ENCODE measurements at regions not wholly inside any gene's neighbourhood (a gene's known extent, or its start where the extent isn't known, plus 50 kb on each side); places are given as distances from the start of the nearest gene placed in this dataset.

DNA sequence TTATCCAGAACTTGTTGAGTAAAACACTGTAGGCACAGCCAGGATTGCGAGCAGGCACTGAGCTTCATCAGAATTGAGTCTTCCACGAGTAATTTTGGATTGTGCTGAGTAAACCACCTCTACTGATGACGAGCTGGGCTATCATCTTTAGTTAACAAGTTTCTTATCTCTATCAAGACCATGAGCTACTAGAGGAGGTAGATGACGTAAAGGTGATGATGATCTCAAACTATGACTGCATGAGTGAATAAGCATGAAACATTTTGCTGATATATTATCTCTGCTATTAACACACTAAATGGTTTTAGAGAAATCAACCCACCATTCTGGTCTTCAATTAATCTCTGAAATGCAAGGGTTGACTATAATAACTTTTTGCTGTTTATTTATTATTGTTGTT, 506.0 kb downstream of the GBE1 start:
- no peak overlapping the region for H3K27ac ChIP-seq (ENCODE audit: low read depth in 2 of 2, low read length in 2 of 2)
- no peaks in the 10 kb centered on the region for H3K36me3 ChIP-seq (ENCODE audit: control insufficient read depth in 2 of 2, insufficient read depth in 2 of 2, low read length in 2 of 2)
- no peaks in the 10 kb centered on the region for H3K27me3 ChIP-seq (ENCODE audit: control insufficient read depth in 2 of 2, insufficient read depth in 2 of 2, low read length in 2 of 2)
- no peak overlapping the region for H3K4me3 ChIP-seq (ENCODE audit: low read length in 2 of 2)
- no peaks in the 10 kb centered on the region for H3K4me1 ChIP-seq (ENCODE audit: control insufficient read depth in 2 of 2, insufficient read depth in 2 of 2, low read length in 2 of 2)
- H3K9ac ChIP-seq (ENCODE audit: low read depth in 1 of 2, low read length in 2 of 2): no peak overlapping the region
- no peaks in the 10 kb centered on the region for H3K9me3 ChIP-seq (ENCODE audit: control insufficient read depth in 2 of 2, low read length in 2 of 2)

DNA sequence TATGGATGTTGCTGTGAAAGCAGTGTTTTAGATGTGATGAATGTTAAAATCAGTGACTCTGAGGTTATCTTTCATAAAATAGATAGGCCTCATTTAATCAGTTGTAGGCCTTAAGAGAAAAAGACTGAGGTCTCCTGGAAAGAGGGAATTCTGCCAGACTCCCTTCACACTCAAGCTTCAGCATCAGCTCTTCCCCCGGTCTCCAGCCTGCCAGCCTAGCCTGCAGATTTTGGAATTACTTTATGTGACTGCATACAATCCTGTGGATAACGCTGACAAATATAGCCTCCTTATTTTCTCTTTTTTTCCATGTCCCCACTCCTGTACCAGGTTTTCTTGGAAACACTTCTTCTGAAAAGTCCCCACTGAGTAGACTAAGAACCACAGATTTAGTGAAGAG, 510.3 kb downstream of the GBE1 start:
- Histone ChIP-seq H3K27ac (ENCODE audit: low read depth in 2 of 2, low read length in 2 of 2) (no peak overlapping the region), H3K4me1 (ENCODE audit: control insufficient read depth in 2 of 2, insufficient read depth in 2 of 2, low read length in 2 of 2) (peaks cover 0 to 4% of the 10 kb centered on the region in 2 donors), H3K9ac (ENCODE audit: low read depth in 1 of 2, low read length in 2 of 2) (no peak overlapping the region), H3K9me3 (ENCODE audit: control insufficient read depth in 2 of 2, low read length in 2 of 2) (no peaks in the 10 kb centered on the region), H3K36me3 (ENCODE audit: control insufficient read depth in 2 of 2, insufficient read depth in 2 of 2, low read length in 2 of 2) (no peaks in the 10 kb centered on the region), H3K27me3 (ENCODE audit: control insufficient read depth in 2 of 2, insufficient read depth in 2 of 2, low read length in 2 of 2) (no peaks in the 10 kb centered on the region), H3K4me3 (ENCODE audit: low read length in 2 of 2) (no peak overlapping the region)

DNA sequence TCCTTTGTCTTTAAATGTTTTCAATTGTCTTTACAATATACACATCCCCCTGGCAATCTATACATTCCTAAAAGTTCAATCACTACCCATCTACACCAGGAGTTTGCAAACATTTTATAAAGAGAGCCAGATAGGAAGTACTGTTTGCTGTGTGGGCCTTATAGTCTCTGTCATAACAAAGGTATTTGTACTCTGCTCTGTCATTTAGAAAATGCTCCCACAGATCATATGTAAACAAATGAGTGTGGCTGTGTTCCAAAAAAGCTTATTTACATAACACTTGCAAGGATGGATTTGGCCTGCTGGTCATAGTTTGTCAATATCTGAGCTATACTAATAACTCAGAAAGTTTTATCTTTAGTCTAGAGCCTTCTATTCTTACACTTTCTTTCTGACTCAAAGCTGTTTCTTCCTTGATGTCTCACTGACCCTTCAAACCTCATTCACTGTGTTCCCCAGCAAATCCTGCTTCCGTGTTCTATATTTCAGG, 511.9 kb downstream of the GBE1 start:
- H3K4me3 ChIP-seq (ENCODE audit: low read length in 2 of 2): no peak overlapping the region
- H3K36me3 ChIP-seq (ENCODE audit: control insufficient read depth in 2 of 2, insufficient read depth in 2 of 2, low read length in 2 of 2): no peaks in the 10 kb centered on the region
- H3K27ac ChIP-seq (ENCODE audit: low read depth in 2 of 2, low read length in 2 of 2): no peak overlapping the region
- no peaks in the 10 kb centered on the region for H3K27me3 ChIP-seq (ENCODE audit: control insufficient read depth in 2 of 2, insufficient read depth in 2 of 2, low read length in 2 of 2)
- no peak overlapping the region for H3K9ac ChIP-seq (ENCODE audit: low read depth in 1 of 2, low read length in 2 of 2)
- peaks cover 0 to 4% of the 10 kb centered on the region in 2 donors for H3K4me1 ChIP-seq (ENCODE audit: control insufficient read depth in 2 of 2, insufficient read depth in 2 of 2, low read length in 2 of 2)
- no peaks in the 10 kb centered on the region for H3K9me3 ChIP-seq (ENCODE audit: control insufficient read depth in 2 of 2, low read length in 2 of 2)

DNA sequence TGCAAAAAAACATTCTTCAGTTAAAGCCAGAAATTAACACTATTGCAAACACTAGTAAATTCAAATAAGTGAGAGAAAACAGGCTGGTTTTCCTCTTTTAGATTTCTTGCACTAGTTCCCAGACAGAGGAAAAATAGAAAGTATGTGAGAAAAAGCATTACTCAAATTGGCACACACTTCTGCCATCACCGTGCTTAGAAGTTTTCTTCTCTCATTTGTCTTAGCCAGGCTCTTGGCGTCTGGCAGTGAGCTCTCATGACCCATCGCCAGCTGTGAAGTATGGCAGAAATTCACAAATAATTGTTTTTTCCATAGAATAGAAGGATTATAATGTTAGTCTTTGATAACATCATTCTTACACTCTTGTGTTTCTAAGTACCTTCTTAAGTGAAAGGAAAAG, 515.9 kb downstream of the GBE1 start:
- Histone ChIP-seq H3K4me3 (ENCODE audit: low read length in 2 of 2) (no peak overlapping the region), H3K9me3 (ENCODE audit: control insufficient read depth in 2 of 2, low read length in 2 of 2) (no peaks in the 10 kb centered on the region), H3K9ac (ENCODE audit: low read depth in 1 of 2, low read length in 2 of 2) (no peak overlapping the region), H3K36me3 (ENCODE audit: control insufficient read depth in 2 of 2, insufficient read depth in 2 of 2, low read length in 2 of 2) (no peaks in the 10 kb centered on the region), H3K27ac (ENCODE audit: low read depth in 2 of 2, low read length in 2 of 2) (no peak overlapping the region), H3K27me3 (ENCODE audit: control insufficient read depth in 2 of 2, insufficient read depth in 2 of 2, low read length in 2 of 2) (no peaks in the 10 kb centered on the region), H3K4me1 (ENCODE audit: control insufficient read depth in 2 of 2, insufficient read depth in 2 of 2, low read length in 2 of 2) (peaks cover 0 to 4% of the 10 kb centered on the region in 2 donors)

DNA sequence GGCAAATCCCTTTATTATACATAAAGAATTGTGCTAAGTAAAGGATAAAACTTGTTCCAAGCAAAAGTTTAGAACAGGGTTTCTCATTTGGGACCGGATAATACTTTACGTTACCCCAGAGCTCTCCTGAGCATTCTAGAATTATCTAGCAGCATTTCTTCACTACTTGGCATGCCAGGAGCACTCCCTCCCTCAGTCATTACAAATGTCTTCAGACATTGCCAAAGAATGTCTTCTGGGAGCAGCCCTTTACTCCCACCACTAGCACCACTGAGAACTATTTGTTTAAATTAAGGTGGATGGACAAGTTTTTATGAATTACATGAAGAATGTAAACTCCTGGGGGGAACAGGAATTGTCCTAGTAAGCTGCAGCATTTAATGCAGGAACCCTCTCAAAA, 516.4 kb downstream of the GBE1 start:
- peaks cover 0 to 4% of the 10 kb centered on the region in 2 donors for H3K4me1 ChIP-seq (ENCODE audit: control insufficient read depth in 2 of 2, insufficient read depth in 2 of 2, low read length in 2 of 2)
- no peak overlapping the region for H3K9ac ChIP-seq (ENCODE audit: low read depth in 1 of 2, low read length in 2 of 2)
- H3K4me3 ChIP-seq (ENCODE audit: low read length in 2 of 2): no peak overlapping the region
- no peaks in the 10 kb centered on the region for H3K36me3 ChIP-seq (ENCODE audit: control insufficient read depth in 2 of 2, insufficient read depth in 2 of 2, low read length in 2 of 2)
- H3K27ac ChIP-seq (ENCODE audit: low read depth in 2 of 2, low read length in 2 of 2): no peak overlapping the region
- no peaks in the 10 kb centered on the region for H3K27me3 ChIP-seq (ENCODE audit: control insufficient read depth in 2 of 2, insufficient read depth in 2 of 2, low read length in 2 of 2)
- no peaks in the 10 kb centered on the region for H3K9me3 ChIP-seq (ENCODE audit: control insufficient read depth in 2 of 2, low read length in 2 of 2)

DNA sequence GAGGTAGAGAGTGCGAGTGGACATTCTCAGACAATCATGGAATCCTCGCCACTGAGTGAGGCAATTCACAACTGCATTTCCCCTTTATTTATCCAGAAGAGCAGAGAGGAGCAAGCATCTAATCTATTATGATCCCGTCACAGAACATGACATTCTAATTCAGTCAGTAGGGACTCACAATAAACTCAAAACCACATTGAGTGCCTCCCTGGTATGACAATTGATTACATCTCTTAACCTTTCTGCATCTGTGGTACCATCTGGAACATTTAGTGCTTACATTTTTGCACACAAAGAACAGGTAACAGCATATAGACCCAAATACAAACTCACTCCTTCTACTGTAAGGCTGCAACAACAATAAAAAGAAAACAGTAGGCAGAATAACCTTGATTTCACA, 517.2 kb downstream of the GBE1 start:
- Histone ChIP-seq H3K4me1 (ENCODE audit: control insufficient read depth in 2 of 2, insufficient read depth in 2 of 2, low read length in 2 of 2) (peaks cover 0 to 2% of the 10 kb centered on the region in 2 donors), H3K27ac (ENCODE audit: low read depth in 2 of 2, low read length in 2 of 2) (no peak overlapping the region), H3K9me3 (ENCODE audit: control insufficient read depth in 2 of 2, low read length in 2 of 2) (no peaks in the 10 kb centered on the region), H3K4me3 (ENCODE audit: low read length in 2 of 2) (no peak overlapping the region), H3K27me3 (ENCODE audit: control insufficient read depth in 2 of 2, insufficient read depth in 2 of 2, low read length in 2 of 2) (no peaks in the 10 kb centered on the region), H3K36me3 (ENCODE audit: control insufficient read depth in 2 of 2, insufficient read depth in 2 of 2, low read length in 2 of 2) (no peaks in the 10 kb centered on the region), H3K9ac (ENCODE audit: low read depth in 1 of 2, low read length in 2 of 2) (no peak overlapping the region)

DNA sequence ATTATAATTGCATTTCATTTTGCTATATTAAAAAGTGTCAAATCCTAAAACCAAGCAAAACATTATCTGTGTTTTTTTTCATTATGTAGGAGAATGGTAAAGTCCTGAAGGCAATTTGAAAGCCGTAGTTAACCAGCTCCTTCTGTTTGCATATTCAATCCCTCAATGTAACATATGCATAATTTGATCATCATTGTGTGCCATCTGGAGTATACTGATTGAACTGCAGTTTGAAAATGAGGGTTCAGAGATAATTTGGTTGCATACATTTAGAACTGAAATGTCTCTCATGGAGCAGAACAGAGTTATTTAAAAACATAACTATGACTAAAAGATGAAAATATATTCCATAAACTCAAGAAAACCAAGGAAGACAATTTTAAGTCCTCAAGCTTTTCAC, 518.6 kb downstream of the GBE1 start:
- Histone ChIP-seq H3K27ac (ENCODE audit: low read depth in 2 of 2, low read length in 2 of 2) (no peak overlapping the region), H3K9ac (ENCODE audit: low read depth in 1 of 2, low read length in 2 of 2) (no peak overlapping the region), H3K36me3 (ENCODE audit: control insufficient read depth in 2 of 2, insufficient read depth in 2 of 2, low read length in 2 of 2) (no peaks in the 10 kb centered on the region), H3K9me3 (ENCODE audit: control insufficient read depth in 2 of 2, low read length in 2 of 2) (no peaks in the 10 kb centered on the region), H3K4me3 (ENCODE audit: low read length in 2 of 2) (no peak overlapping the region), H3K27me3 (ENCODE audit: control insufficient read depth in 2 of 2, insufficient read depth in 2 of 2, low read length in 2 of 2) (no peaks in the 10 kb centered on the region), H3K4me1 (ENCODE audit: control insufficient read depth in 2 of 2, insufficient read depth in 2 of 2, low read length in 2 of 2) (no peaks in the 10 kb centered on the region)

DNA sequence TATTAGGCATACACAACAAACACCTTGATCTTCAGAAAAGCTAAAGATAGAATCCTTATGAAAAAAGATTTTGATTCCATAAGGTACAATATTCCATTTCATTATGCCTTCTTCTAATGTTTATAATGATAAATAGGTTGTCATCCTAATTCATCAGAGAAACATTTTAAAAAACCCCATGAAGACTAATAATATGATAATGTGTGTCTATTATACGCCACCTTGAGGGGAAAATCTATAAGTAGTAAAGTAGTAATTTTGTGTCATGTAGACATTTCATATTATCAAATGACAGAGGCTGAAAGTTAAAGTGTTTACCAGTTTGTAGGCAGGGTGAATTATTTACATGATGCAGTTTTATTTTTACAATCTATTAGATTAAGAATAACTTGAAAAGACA, 524.3 kb downstream of the GBE1 start:
- Histone ChIP-seq H3K9ac (ENCODE audit: low read depth in 1 of 2, low read length in 2 of 2) (no peak overlapping the region), H3K4me3 (ENCODE audit: low read length in 2 of 2) (no peak overlapping the region), H3K4me1 (ENCODE audit: control insufficient read depth in 2 of 2, insufficient read depth in 2 of 2, low read length in 2 of 2) (no peaks in the 10 kb centered on the region), H3K36me3 (ENCODE audit: control insufficient read depth in 2 of 2, insufficient read depth in 2 of 2, low read length in 2 of 2) (no peaks in the 10 kb centered on the region), H3K27me3 (ENCODE audit: control insufficient read depth in 2 of 2, insufficient read depth in 2 of 2, low read length in 2 of 2) (no peaks in the 10 kb centered on the region), H3K27ac (ENCODE audit: low read depth in 2 of 2, low read length in 2 of 2) (no peak overlapping the region), H3K9me3 (ENCODE audit: control insufficient read depth in 2 of 2, low read length in 2 of 2) (no peaks in the 10 kb centered on the region)

DNA sequence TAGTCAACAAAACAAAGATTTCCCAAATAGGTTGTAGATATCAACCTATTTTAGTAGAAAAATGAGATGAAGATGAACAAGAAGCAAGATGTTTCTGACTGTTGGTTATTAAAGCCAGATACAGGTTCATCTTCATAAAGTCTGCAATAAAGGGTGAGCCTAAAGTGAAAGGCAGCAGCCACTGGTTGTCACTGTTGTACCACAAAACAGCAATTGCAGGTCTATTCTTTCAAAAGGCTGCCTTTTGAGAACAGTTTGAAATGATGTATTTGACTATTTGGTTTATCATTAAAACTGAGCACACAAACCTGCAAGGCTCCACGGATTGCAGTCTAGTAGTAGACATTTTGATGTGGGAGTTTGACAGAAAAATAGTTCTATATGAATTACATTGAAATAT, 543.4 kb downstream of the GBE1 start:
- H3K4me3 ChIP-seq (ENCODE audit: low read length in 2 of 2): no peak overlapping the region
- H3K27ac ChIP-seq (ENCODE audit: low read depth in 2 of 2, low read length in 2 of 2): no peak overlapping the region
- no peaks in the 10 kb centered on the region for H3K4me1 ChIP-seq (ENCODE audit: control insufficient read depth in 2 of 2, insufficient read depth in 2 of 2, low read length in 2 of 2)
- H3K27me3 ChIP-seq (ENCODE audit: control insufficient read depth in 2 of 2, insufficient read depth in 2 of 2, low read length in 2 of 2): no peaks in the 10 kb centered on the region
- H3K9me3 ChIP-seq (ENCODE audit: control insufficient read depth in 2 of 2, low read length in 2 of 2): no peaks in the 10 kb centered on the region
- no peak overlapping the region for H3K9ac ChIP-seq (ENCODE audit: low read depth in 1 of 2, low read length in 2 of 2)
- no peaks in the 10 kb centered on the region for H3K36me3 ChIP-seq (ENCODE audit: control insufficient read depth in 2 of 2, insufficient read depth in 2 of 2, low read length in 2 of 2)

DNA sequence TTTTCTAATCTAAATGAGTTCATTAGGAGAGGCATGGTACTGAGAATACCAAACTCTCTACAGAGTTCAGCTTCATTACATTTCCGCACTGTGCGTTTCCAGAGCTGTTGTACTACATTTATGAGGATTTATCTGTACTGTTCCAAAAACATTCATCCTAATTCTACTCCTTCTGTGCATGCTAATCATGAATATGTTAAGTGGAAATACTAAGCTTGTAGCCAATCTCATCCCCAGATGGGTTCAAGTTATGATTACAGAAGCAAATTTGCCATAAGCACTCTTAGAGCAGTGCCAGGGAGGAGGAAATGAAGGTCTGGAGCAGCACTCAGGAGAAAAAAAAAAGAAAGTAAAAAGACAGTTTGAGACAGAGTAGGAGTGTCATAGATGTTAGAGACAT, 544.3 kb downstream of the GBE1 start:
- H3K4me3 ChIP-seq (ENCODE audit: low read length in 2 of 2): no peak overlapping the region
- no peaks in the 10 kb centered on the region for H3K4me1 ChIP-seq (ENCODE audit: control insufficient read depth in 2 of 2, insufficient read depth in 2 of 2, low read length in 2 of 2)
- H3K27ac ChIP-seq (ENCODE audit: low read depth in 2 of 2, low read length in 2 of 2): no peak overlapping the region
- H3K27me3 ChIP-seq (ENCODE audit: control insufficient read depth in 2 of 2, insufficient read depth in 2 of 2, low read length in 2 of 2): no peaks in the 10 kb centered on the region
- H3K36me3 ChIP-seq (ENCODE audit: control insufficient read depth in 2 of 2, insufficient read depth in 2 of 2, low read length in 2 of 2): no peaks in the 10 kb centered on the region
- H3K9me3 ChIP-seq (ENCODE audit: control insufficient read depth in 2 of 2, low read length in 2 of 2): no peaks in the 10 kb centered on the region
- H3K9ac ChIP-seq (ENCODE audit: low read depth in 1 of 2, low read length in 2 of 2): no peak overlapping the region

DNA sequence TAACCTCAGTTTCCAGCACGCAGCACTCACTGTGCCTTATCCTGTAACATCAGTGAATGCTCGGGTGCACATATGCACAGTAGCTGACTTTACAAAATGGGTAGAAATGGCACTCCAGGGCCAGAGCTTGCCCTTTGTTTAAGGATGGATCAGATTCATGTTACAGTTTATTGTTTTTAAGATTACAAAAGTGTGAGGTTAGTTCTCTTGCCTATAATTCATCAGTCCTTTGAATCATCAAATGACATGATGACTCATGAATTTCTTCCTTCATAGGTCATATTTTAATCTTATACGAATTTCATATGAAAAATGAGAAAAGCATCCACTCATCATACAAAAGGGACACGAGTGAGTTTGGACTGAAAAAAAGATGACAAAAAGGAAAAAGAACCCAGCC, 545.3 kb downstream of the GBE1 start:
- Histone ChIP-seq H3K9me3 (ENCODE audit: control insufficient read depth in 2 of 2, low read length in 2 of 2) (no peaks in the 10 kb centered on the region), H3K27ac (ENCODE audit: low read depth in 2 of 2, low read length in 2 of 2) (no peak overlapping the region), H3K36me3 (ENCODE audit: control insufficient read depth in 2 of 2, insufficient read depth in 2 of 2, low read length in 2 of 2) (no peaks in the 10 kb centered on the region), H3K4me1 (ENCODE audit: control insufficient read depth in 2 of 2, insufficient read depth in 2 of 2, low read length in 2 of 2) (no peaks in the 10 kb centered on the region), H3K4me3 (ENCODE audit: low read length in 2 of 2) (no peak overlapping the region), H3K9ac (ENCODE audit: low read depth in 1 of 2, low read length in 2 of 2) (no peak overlapping the region), H3K27me3 (ENCODE audit: control insufficient read depth in 2 of 2, insufficient read depth in 2 of 2, low read length in 2 of 2) (no peaks in the 10 kb centered on the region)

All from mucosa of rectum (tissue), 2 donors.